ENCODE measurements at regions not wholly inside any gene's neighbourhood (a gene's known extent, or its start where the extent isn't known, plus 50 kb on each side); places are given as distances from the start of the nearest gene placed in this dataset.

GRCh38 chr3:146672941-146673340 lies 67.8 kb upstream of the PLSCR5 start:
- intact Hi-C loops (cut with micrococcal nuclease): no loop called here

- intact Hi-C loops (cut with micrococcal nuclease): no loop called here
Observed at GRCh38 chr3:146664403-146664802, 59.3 kb upstream of the PLSCR5 start.

- intact Hi-C loops (cut with micrococcal nuclease): no loop called here
Observed at GRCh38 chr3:146658841-146659240, 53.7 kb upstream of the PLSCR5 start.

GRCh38 chr3:146655333-146655996 lies 50.3 kb upstream of the PLSCR5 start:
- intact Hi-C loops (cut with micrococcal nuclease): no loop called here
